MM.1S (cell line): ENCODE measurements at regions not wholly inside any gene's neighbourhood (a gene's known extent, or its start where the extent isn't known, plus 50 kb on each side); places are given as distances from the start of the nearest gene placed in this dataset.

ENCODE experiments used
- EZH2 ChIP-seq: fragments of 300-600 bp; sonication (generic); optimal IDR thresholded peaks from 2 replicates; pipeline ENCODE3; 2017; ENCODE audit warnings: low read depth, mild to moderate bottlenecking, antibody characterized with exemption, low read length, mixed read lengths
- EZH2phosphoT487 ChIP-seq: fragments of 300-600 bp; sonication (generic); IDR thresholded peaks from 2 replicates; pipeline ENCODE4 v1.6.1; 2018; ENCODE audit warnings: antibody characterized with exemption, low read length
- TF ChIP-seq, protein P1 (sequence below): fragments of 300-600 bp; sonication (generic); IDR thresholded peaks from 2 replicates; pipeline ENCODE4 v1.5.1; 2016; ENCODE audit warnings: antibody characterized with exemption, low read length, mixed read lengths

DNA sequence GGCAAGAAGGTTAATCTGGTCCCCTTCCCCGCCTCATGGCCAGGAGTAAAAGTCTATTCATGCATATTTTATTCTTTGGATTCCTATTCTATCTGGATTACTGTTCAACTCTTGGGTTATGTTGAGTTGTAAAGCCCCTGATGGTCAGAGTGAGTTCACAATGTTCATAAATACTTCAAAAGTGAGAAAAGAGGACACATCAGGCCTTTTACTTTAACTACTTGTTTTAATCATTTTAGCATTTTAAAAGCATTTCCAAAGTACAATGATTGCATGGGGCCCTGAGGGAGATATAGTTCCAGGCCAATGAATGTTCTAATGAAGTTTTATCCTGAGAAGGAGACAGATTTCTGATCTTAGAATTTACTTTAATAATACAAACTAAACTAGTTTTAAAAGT, 93.9 kb downstream of the BOD1 start:
- TF ChIP-seq, protein P1, sequence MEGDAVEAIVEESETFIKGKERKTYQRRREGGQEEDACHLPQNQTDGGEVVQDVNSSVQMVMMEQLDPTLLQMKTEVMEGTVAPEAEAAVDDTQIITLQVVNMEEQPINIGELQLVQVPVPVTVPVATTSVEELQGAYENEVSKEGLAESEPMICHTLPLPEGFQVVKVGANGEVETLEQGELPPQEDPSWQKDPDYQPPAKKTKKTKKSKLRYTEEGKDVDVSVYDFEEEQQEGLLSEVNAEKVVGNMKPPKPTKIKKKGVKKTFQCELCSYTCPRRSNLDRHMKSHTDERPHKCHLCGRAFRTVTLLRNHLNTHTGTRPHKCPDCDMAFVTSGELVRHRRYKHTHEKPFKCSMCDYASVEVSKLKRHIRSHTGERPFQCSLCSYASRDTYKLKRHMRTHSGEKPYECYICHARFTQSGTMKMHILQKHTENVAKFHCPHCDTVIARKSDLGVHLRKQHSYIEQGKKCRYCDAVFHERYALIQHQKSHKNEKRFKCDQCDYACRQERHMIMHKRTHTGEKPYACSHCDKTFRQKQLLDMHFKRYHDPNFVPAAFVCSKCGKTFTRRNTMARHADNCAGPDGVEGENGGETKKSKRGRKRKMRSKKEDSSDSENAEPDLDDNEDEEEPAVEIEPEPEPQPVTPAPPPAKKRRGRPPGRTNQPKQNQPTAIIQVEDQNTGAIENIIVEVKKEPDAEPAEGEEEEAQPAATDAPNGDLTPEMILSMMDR: no peak
- no peak for TF ChIP-seq EZH2
- TF ChIP-seq EZH2phosphoT487: no peak
